CD8-positive, alpha-beta memory T cell (primary cell): ENCODE measurements at regions not wholly inside any gene's neighbourhood (a gene's known extent, or its start where the extent isn't known, plus 50 kb on each side); places are given as distances from the start of the nearest gene placed in this dataset.
A peak's percentile ranks its signal among the peaks of the same experiment; 100 is the strongest.

Source experiments
- CTCF ChIA-PET: fragments of 350-600 bp; sonication (Branson Sonifier 250); formaldehyde crosslinking; loops from one replicate; lab custom pipeline; 2021; ENCODE audit warnings: antibody characterized with exemption; lab: Charles Lee
- POLR2A ChIA-PET: fragments of 350-600 bp; sonication (Branson Sonifier 250); formaldehyde crosslinking; loops from one replicate; lab custom pipeline; 2021; ENCODE audit warnings: antibody characterized with exemption; lab: Charles Lee
- DNase-seq, 5 donors: peaks; one replicate each; pipeline versions ENCODE4 v3.0.0 to v3.0.0-alpha.2; 2020 to 2022; ENCODE audit warnings: mixed read lengths in 1 of 5
- H3K27ac ChIP-seq: one replicate; pipeline ENCODE4 v1.7.0; 2013; ENCODE audit warnings: low read depth, mild to moderate bottlenecking, low read length, moderate library complexity
- H3K27me3 ChIP-seq: 2 replicates; pipeline ENCODE4 v1.7.0; 2013; ENCODE audit warnings: low read length, mild to moderate bottlenecking; ENCODE audit not compliant: insufficient read depth, poor library complexity, severe bottlenecking
- H3K36me3 ChIP-seq: 2 replicates; pipeline ENCODE4 v1.7.0; 2013; ENCODE audit warnings: mild to moderate bottlenecking, low read length, moderate library complexity; ENCODE audit not compliant: insufficient read depth
- H3K4me1 ChIP-seq: 2 replicates; pipeline ENCODE4 v1.7.0; 2013; ENCODE audit warnings: mild to moderate bottlenecking, low read length, moderate library complexity; ENCODE audit not compliant: insufficient read depth
- H3K4me3 ChIP-seq: 2 replicates; pipeline ENCODE4 v1.7.0; 2013; ENCODE audit warnings: mild to moderate bottlenecking, low read length
- H3K9me3 ChIP-seq: 2 replicates; pipeline ENCODE4 v1.7.0; 2013; ENCODE audit warnings: mild to moderate bottlenecking, low read length
- H3K27ac Mint-ChIP-seq, 8 donors: one replicate each; pipeline ENCODE4 v1.8.0; 2020 to 2021; ENCODE audit warnings: mixed read lengths in 8 of 8, mild to moderate bottlenecking in 6 of 8, inconsistent platforms in 3 of 8, moderate library complexity in 3 of 8
- H3K27me3 Mint-ChIP-seq, 2 donors: one replicate each; pipeline ENCODE4 v1.8.0; 2020 to 2021; ENCODE audit warnings: mixed read lengths in 2 of 2, mild to moderate bottlenecking in 1 of 2, moderate library complexity in 1 of 2
- H3K36me3 Mint-ChIP-seq, 3 donors: one replicate each; pipeline ENCODE4 v1.8.0; 2020 to 2021; ENCODE audit warnings: mixed read lengths in 3 of 3, inconsistent platforms in 1 of 3, mild to moderate bottlenecking in 1 of 3
- H3K4me1 Mint-ChIP-seq, 3 donors: one replicate each; pipeline ENCODE4 v1.8.0; 2020 to 2021; ENCODE audit warnings: mixed read lengths in 3 of 3, inconsistent platforms in 1 of 3, mild to moderate bottlenecking in 1 of 3
- H3K4me3 Mint-ChIP-seq, 7 donors: one replicate each; pipeline ENCODE4 v1.8.0; 2020 to 2021; ENCODE audit warnings: mixed read lengths in 7 of 7, mild to moderate bottlenecking in 6 of 7, moderate library complexity in 4 of 7, inconsistent platforms in 2 of 7
- H3K9me3 Mint-ChIP-seq, 5 donors: one replicate each; pipeline ENCODE4 v1.8.0; 2020 to 2022; ENCODE audit warnings: mixed read lengths in 5 of 5, mild to moderate bottlenecking in 3 of 5, moderate library complexity in 2 of 5, inconsistent platforms in 1 of 5

DNA sequence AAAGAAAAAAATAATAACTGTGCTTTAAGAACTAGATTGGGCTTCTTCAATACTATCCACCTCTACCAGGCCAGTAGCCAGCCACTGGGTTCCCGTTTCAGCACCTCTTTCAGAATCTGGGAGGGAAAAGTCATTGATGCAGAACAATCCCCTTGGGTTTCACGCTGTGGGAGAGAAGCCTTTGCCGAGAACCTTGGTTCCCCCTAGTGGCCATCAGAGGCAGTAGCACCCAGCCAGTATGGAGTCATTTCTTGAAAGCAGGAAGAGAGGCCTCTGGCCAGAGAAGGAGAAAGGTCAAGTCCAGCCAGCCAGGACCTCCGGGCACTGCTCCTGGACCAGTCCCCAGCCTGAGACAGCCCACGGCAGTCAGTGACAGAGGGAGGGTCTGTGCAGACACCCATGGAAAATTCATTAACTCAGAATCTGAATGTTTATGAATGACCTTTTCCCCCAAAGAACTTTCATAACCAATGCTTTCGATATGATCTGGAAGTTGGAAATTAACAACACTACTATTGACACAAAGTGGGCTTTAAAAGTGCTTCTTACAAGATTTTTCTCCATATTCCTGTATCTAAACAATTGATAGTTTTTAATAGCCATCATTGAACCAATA is 51.2 kb upstream of the CDH5 start:
- H3K27me3 Mint-ChIP-seq, result peaks cover 13 to 28% of the 10 kb centered on the region in 2 donors
- POLR2A ChIA-PET, result no interaction called here
- H3K27me3 ChIP-seq, result no peaks in the 10 kb centered on the region
- H3K4me3 ChIP-seq, result no peak overlapping the region
- no peaks in the 10 kb centered on the region for H3K4me1 ChIP-seq
- H3K9me3 ChIP-seq, result no peaks in the 10 kb centered on the region
- H3K36me3 Mint-ChIP-seq, result no peaks in the 10 kb centered on the region
- CTCF ChIA-PET, result interaction anchor here (0.8 kb wide), 1 partner anchor 8 kb away, joined by 3 read pairs; no protein-coding TSS in a partner anchor
- H3K27ac ChIP-seq, result no peak overlapping the region
- peaks cover 0 to 5% (median 2%) of the 10 kb centered on the region in 3 donors for H3K4me1 Mint-ChIP-seq
- H3K4me3 Mint-ChIP-seq, result no peak overlapping the region
- DNase-seq, result peak; percentile 17 to 64 (median 27)
- no peaks in the 10 kb centered on the region for H3K9me3 Mint-ChIP-seq
- no peaks in the 10 kb centered on the region for H3K36me3 ChIP-seq
- H3K27ac Mint-ChIP-seq, result no peak overlapping the region

- no peak overlapping the region for H3K4me3 Mint-ChIP-seq
- H3K4me1 Mint-ChIP-seq, result peaks cover 0 to 5% (median 2%) of the 10 kb centered on the region in 3 donors
- H3K4me3 ChIP-seq, result no peak overlapping the region
- H3K27me3 ChIP-seq, result no peaks in the 10 kb centered on the region
- DNase-seq, result no peak
- H3K36me3 ChIP-seq, result no peaks in the 10 kb centered on the region
- no peak overlapping the region for H3K27ac ChIP-seq
- no peak overlapping the region for H3K27ac Mint-ChIP-seq
- no peaks in the 10 kb centered on the region for H3K4me1 ChIP-seq
- H3K27me3 Mint-ChIP-seq, result peaks cover 8 to 37% of the 10 kb centered on the region in 2 donors
- no peaks in the 10 kb centered on the region for H3K9me3 Mint-ChIP-seq
- no peaks in the 10 kb centered on the region for H3K9me3 ChIP-seq
- ChIA-PET CTCF (interaction anchor here (1.5 kb wide), 1 partner anchor 10 kb away, joined by 4 read pairs; no protein-coding TSS in a partner anchor), POLR2A (no interaction called here)
- no peaks in the 10 kb centered on the region for H3K36me3 Mint-ChIP-seq
Observed at GRCh38 chr16:66311306-66311705, 55.2 kb upstream of the CDH5 start.

GRCh38 chr16:66309215-66309807 is 57.2 kb upstream of the CDH5 start:
- H3K36me3 Mint-ChIP-seq, result no peaks in the 10 kb centered on the region
- DNase-seq, result no peak
- H3K4me3 Mint-ChIP-seq, result no peak overlapping the region
- no peaks in the 10 kb centered on the region for H3K9me3 Mint-ChIP-seq
- ChIA-PET POLR2A (no interaction called here), CTCF (no interaction called here)
- H3K4me1 ChIP-seq, result no peaks in the 10 kb centered on the region
- H3K27me3 Mint-ChIP-seq, result peaks cover 13 to 34% of the 10 kb centered on the region in 2 donors
- H3K4me1 Mint-ChIP-seq, result no peaks in the 10 kb centered on the region
- H3K9me3 ChIP-seq, result no peaks in the 10 kb centered on the region
- no peak overlapping the region for H3K4me3 ChIP-seq
- H3K27me3 ChIP-seq, result no peaks in the 10 kb centered on the region
- no peak overlapping the region for H3K27ac ChIP-seq
- no peaks in the 10 kb centered on the region for H3K36me3 ChIP-seq
- no peak overlapping the region for H3K27ac Mint-ChIP-seq

GRCh38 chr16:66308096-66308495 is 58.4 kb upstream of the CDH5 start:
- Histone ChIP-seq H3K27ac (no peak overlapping the region), H3K4me1 (no peaks in the 10 kb centered on the region), H3K9me3 (no peaks in the 10 kb centered on the region), H3K4me3 (no peak overlapping the region), H3K36me3 (no peaks in the 10 kb centered on the region), H3K27me3 (no peaks in the 10 kb centered on the region)
- no peak overlapping the region for H3K4me3 Mint-ChIP-seq
- peaks cover 13 to 29% of the 10 kb centered on the region in 2 donors for H3K27me3 Mint-ChIP-seq
- no peak for DNase-seq
- no peaks in the 10 kb centered on the region for H3K36me3 Mint-ChIP-seq
- CTCF ChIA-PET, result no interaction called here
- H3K4me1 Mint-ChIP-seq, result no peaks in the 10 kb centered on the region
- H3K27ac Mint-ChIP-seq, result peak overlapping the region in 1 of 8 donors; percentile 82
- no peaks in the 10 kb centered on the region for H3K9me3 Mint-ChIP-seq
- POLR2A ChIA-PET, result no interaction called here

DNA sequence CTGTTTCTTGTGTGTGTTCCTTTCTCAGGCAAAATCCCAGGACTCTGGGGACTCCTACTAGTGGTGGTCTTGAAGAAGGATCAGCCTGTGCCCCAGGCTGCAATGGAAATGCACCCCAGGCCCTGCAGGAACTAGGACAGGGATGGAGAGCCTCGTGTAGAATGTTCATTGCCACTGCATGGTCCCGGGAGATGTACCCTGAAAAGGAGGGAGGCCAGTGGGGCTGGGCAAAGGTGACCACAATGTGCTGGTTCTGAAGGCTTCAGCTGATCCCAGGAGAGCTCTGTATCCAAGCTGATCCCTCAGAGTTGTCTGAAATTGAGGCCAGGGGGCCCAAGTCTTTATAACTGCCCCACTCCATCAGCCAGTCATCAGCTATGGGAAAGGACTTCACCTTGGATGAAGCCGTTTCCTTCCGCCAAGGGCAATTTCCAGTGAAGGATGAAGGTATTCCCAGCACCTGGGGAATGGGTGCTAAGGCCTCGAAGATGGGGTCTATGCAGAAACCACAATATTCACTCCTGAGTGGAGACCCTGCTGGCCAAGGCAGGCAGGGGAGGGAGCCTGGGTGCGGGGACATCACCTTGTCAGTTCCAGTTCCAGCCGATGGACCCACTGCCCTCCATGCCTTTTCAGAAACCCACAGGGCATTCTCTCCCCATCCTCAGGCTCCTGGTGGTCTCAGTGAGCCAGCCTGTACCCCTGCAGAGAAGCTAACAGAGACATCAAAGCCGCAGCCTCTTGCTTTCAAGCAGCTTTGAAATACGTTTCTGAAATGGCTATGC is 59.9 kb upstream of the CDH5 start:
- Mint-ChIP-seq H3K9me3 (no peaks in the 10 kb centered on the region), H3K4me3 (no peak overlapping the region), H3K36me3 (no peaks in the 10 kb centered on the region), H3K4me1 (no peaks in the 10 kb centered on the region), H3K27ac (no peak overlapping the region), H3K27me3 (peaks cover 13 to 28% of the 10 kb centered on the region in 2 donors)
- no peak for DNase-seq
- Histone ChIP-seq H3K4me1 (no peaks in the 10 kb centered on the region), H3K4me3 (no peak overlapping the region), H3K9me3 (no peaks in the 10 kb centered on the region), H3K27me3 (no peaks in the 10 kb centered on the region), H3K36me3 (no peaks in the 10 kb centered on the region), H3K27ac (no peak overlapping the region)
- CTCF ChIA-PET, result no interaction called here
- POLR2A ChIA-PET, result no interaction called here

- DNase-seq, result no peak
- H3K27ac ChIP-seq, result no peak overlapping the region
- H3K27me3 ChIP-seq, result no peaks in the 10 kb centered on the region
- no peak overlapping the region for H3K4me3 ChIP-seq
- Mint-ChIP-seq H3K4me1 (peaks cover 0 to 1% (median 0%) of the 10 kb centered on the region in 3 donors), H3K27ac (no peak overlapping the region), H3K9me3 (peaks cover 0 to 3% (median 0%) of the 10 kb centered on the region in 5 donors), H3K4me3 (no peak overlapping the region), H3K27me3 (peaks cover 12 to 27% of the 10 kb centered on the region in 2 donors), H3K36me3 (no peaks in the 10 kb centered on the region)
- no peaks in the 10 kb centered on the region for H3K4me1 ChIP-seq
- ChIA-PET CTCF (no interaction called here), POLR2A (no interaction called here)
- no peaks in the 10 kb centered on the region for H3K36me3 ChIP-seq
- no peaks in the 10 kb centered on the region for H3K9me3 ChIP-seq
Observed at GRCh38 chr16:66304961-66305360, 61.5 kb upstream of the CDH5 start.

DNA sequence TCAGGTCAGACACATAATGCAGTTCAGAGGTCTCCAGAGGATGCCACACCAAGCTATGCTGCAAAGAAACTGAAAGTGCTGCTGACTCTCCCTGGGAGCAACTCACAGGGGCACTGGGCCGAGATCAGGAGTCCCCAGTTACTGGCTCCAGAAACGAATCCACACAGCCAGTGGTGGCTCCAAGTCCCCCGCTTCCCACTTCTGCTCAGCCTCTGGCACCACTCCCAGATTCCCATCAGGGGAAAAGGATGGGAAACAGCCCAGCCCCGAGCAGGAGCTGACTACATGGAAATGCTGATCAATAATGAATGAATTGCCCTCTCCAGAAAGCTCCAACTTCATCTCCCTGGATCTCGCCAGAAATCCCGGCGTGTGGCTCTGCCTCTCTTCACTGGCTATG is 62.3 kb upstream of the CDH5 start:
- H3K4me3 ChIP-seq, result no peak overlapping the region
- H3K36me3 ChIP-seq, result no peaks in the 10 kb centered on the region
- H3K9me3 ChIP-seq, result no peaks in the 10 kb centered on the region
- H3K9me3 Mint-ChIP-seq, result peaks cover 0 to 3% (median 0%) of the 10 kb centered on the region in 5 donors
- ChIA-PET POLR2A (no interaction called here), CTCF (no interaction called here)
- H3K4me3 Mint-ChIP-seq, result no peak overlapping the region
- H3K4me1 ChIP-seq, result peaks cover 7% of the 10 kb centered on the region
- no peak overlapping the region for H3K27ac Mint-ChIP-seq
- no peaks in the 10 kb centered on the region for H3K36me3 Mint-ChIP-seq
- no peak for DNase-seq
- H3K27ac ChIP-seq, result no peak overlapping the region
- H3K4me1 Mint-ChIP-seq, result peaks cover 6 to 9% (median 7%) of the 10 kb centered on the region in 3 donors
- H3K27me3 ChIP-seq, result no peaks in the 10 kb centered on the region
- peaks cover 8 to 21% of the 10 kb centered on the region in 2 donors for H3K27me3 Mint-ChIP-seq

- Histone ChIP-seq H3K4me3 (no peak overlapping the region), H3K9me3 (no peaks in the 10 kb centered on the region), H3K27me3 (no peaks in the 10 kb centered on the region), H3K36me3 (no peaks in the 10 kb centered on the region), H3K4me1 (peaks cover 8% of the 10 kb centered on the region), H3K27ac (no peak overlapping the region)
- no peaks in the 10 kb centered on the region for H3K36me3 Mint-ChIP-seq
- POLR2A ChIA-PET, result no interaction called here
- no peak for DNase-seq
- H3K27me3 Mint-ChIP-seq, result peaks cover 0 to 5% of the 10 kb centered on the region in 2 donors
- no peak overlapping the region for H3K4me3 Mint-ChIP-seq
- CTCF ChIA-PET, result no interaction called here
- H3K9me3 Mint-ChIP-seq, result peaks cover 0 to 3% (median 0%) of the 10 kb centered on the region in 5 donors
- peaks cover 8 to 11% (median 9%) of the 10 kb centered on the region in 3 donors for H3K4me1 Mint-ChIP-seq
- H3K27ac Mint-ChIP-seq, result peak overlapping the region in 1 of 8 donors; percentile 12
Observed at GRCh38 chr16:66300501-66300900, 66.0 kb upstream of the CDH5 start.
